GM19397 (cell line): ENCODE measurements at regions not wholly inside any gene's neighbourhood (a gene's known extent, or its start where the extent isn't known, plus 50 kb on each side); places are given as distances from the start of the nearest gene placed in this dataset.
"Not testable (repeated sequence)": the region's sequence is repeated elsewhere in the genome, so short reads cannot be mapped to it uniquely, and the experiment has no call there.

ENCODE experiments used
- ATAC-seq: cut with Tn5 transposase; IDR thresholded peaks from one replicate; pipeline ENCODE4 v1.9.1; 2021; ENCODE audit warnings: mild to moderate bottlenecking, moderate library complexity; ENCODE audit not compliant: unreplicated experiment

GRCh38 chrX:121169099-121170035, 122.0 kb downstream of the GLUD2 start:
- no peak for ATAC-seq

GRCh38 chrX:121172703-121173102, 125.3 kb downstream of the GLUD2 start:
- ATAC-seq, result no peak

- no peak for ATAC-seq
Observed at GRCh38 chrX:121179972-121180371, 132.6 kb downstream of the GLUD2 start.

GRCh38 chrX:121191779-121192178, 144.4 kb downstream of the GLUD2 start:
- no peak for ATAC-seq

GRCh38 chrX:121195719-121196118, 148.3 kb downstream of the GLUD2 start:
- no peak for ATAC-seq

GRCh38 chrX:121196872-121197444, 149.5 kb downstream of the GLUD2 start:
- not testable (repeated sequence) for ATAC-seq

GRCh38 chrX:121208563-121208962, 161.2 kb downstream of the GLUD2 start:
- no peak for ATAC-seq

- no peak for ATAC-seq
Observed at GRCh38 chrX:121216641-121217374, 169.4 kb downstream of the GLUD2 start.

GRCh38 chrX:121221322-121221977, 174.0 kb downstream of the GLUD2 start:
- no peak for ATAC-seq

GRCh38 chrX:121227888-121228287, 180.5 kb downstream of the GLUD2 start:
- no peak for ATAC-seq

GRCh38 chrX:121231566-121232358, 184.4 kb downstream of the GLUD2 start:
- ATAC-seq, result no peak

GRCh38 chrX:121236040-121236439, 188.6 kb downstream of the GLUD2 start:
- ATAC-seq, result no peak

GRCh38 chrX:121238093-121238492, 190.7 kb downstream of the GLUD2 start:
- ATAC-seq, result no peak

GRCh38 chrX:121244511-121244910, 197.1 kb downstream of the GLUD2 start:
- ATAC-seq, result no peak

- no peak for ATAC-seq
Observed at GRCh38 chrX:121245763-121246162, 198.4 kb downstream of the GLUD2 start.

- no peak for ATAC-seq
Observed at GRCh38 chrX:121254336-121254735, 206.9 kb downstream of the GLUD2 start.

GRCh38 chrX:121256647-121257046, 209.2 kb downstream of the GLUD2 start:
- no peak for ATAC-seq

GRCh38 chrX:121258545-121258944, 211.1 kb downstream of the GLUD2 start:
- ATAC-seq, result no peak

- ATAC-seq, result no peak
Observed at GRCh38 chrX:121259170-121259569, 211.8 kb downstream of the GLUD2 start.

- no peak for ATAC-seq
Observed at GRCh38 chrX:121260596-121261240, 213.3 kb downstream of the GLUD2 start.
